GM03348 (cell line): ENCODE measurements at regions not wholly inside any gene's neighbourhood (a gene's known extent, or its start where the extent isn't known, plus 50 kb on each side); places are given as distances from the start of the nearest gene placed in this dataset.

Experiments
- DNase-seq: peaks from one replicate; pipeline ENCODE4 v3.0.0; 2012; ENCODE audit warnings: low spot score

DNA sequence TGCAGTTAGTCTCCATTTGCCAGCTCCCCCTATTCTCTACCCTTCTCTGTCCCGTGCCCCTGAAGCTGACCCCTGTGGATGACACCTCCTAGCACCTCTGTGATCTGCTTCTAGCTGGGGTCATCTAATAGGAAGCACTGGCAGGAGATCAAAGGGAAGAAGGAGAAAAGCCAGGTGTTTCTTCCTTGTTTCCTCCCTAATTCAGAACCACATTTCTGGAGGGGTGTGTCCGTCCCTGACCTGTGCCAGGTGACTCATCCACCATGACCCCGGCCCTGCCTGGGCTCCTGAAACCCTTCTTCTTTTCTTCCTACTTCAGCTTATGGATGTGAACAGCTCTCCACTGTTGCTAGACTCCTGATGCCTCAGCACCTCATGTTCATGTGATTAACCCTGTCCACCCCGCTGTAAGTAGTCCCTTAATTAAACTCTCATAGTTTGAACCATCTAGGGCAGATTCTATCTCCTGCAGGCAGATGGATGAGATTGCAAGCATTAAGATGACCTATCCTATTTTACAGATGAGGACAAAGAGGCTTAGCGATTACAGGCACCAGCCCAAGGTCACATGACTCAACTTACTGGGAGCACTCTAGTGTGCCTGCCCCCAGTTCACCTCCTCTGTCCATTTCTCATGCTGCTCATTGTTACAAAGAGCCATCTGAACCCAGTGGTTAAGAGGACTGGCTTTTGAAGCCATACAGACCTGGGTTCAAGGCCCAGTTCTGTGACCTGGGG is 770.5 kb downstream of the MED13L start:
- DNase-seq = no peak

- no peak for DNase-seq
Observed at GRCh38 chr12:115504306-115505290, 772.9 kb downstream of the MED13L start.

GRCh38 chr12:115500872-115501271 is 776.6 kb downstream of the MED13L start:
- DNase-seq = no peak

- DNase-seq = no peak
Observed at GRCh38 chr12:115495300-115495699, 782.2 kb downstream of the MED13L start.

DNA sequence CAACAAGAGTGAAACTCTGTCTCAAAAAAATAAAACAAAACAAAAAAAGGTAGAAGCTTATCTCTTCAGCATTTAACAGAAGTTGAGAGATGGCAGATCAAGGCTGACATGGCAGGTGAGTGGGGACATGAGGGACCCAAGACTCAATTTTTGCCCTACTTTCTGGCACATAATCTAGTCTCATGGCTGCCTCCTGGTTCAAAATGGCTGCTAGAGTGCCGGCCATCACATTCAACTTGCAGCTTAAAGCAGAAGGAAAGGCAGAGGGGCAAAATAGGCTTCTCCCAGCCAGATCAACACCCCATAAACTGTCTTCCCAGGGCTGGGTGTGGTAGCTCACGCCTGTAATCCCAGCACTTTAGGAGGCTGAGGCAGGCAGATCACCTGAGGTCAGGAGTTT is 784.9 kb downstream of the MED13L start:
- DNase-seq = no peak

DNA sequence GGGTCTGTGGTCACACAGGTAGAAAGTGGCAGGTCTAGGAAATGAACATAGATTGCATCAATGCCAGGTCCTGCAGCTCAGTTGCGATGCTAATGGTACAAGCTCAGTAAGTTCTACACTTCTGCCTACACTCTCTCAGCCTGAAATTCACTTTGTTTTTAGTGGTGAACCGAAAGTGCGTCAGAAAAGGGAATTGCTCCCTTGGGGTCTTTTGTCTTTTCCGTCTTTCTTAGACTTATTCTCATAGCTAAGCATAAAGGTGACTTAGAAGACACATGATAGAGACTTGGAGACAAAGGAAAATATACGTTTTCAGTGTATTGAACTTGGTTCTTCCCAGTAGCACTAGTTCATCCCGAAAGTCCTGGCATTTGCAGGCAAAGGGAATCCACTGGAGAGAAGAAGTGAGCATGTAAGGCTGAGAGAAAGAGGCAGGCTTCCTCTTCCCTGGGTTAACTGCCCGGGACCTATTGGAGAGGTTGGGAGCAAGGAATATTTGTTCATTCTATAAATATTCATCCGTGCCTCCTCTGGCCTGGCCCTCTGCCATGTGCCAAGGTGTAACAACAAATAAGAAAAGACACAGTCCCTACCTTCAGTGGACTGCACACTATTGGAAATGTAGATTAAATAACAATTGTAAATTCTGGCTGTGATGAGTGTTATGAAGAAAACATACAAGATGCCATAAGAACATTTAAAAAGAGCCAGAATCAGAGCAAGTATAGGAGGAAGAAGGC is 785.8 kb downstream of the MED13L start:
- no peak for DNase-seq

GRCh38 chr12:115489253-115489652 is 788.2 kb downstream of the MED13L start:
- DNase-seq = no peak

DNA sequence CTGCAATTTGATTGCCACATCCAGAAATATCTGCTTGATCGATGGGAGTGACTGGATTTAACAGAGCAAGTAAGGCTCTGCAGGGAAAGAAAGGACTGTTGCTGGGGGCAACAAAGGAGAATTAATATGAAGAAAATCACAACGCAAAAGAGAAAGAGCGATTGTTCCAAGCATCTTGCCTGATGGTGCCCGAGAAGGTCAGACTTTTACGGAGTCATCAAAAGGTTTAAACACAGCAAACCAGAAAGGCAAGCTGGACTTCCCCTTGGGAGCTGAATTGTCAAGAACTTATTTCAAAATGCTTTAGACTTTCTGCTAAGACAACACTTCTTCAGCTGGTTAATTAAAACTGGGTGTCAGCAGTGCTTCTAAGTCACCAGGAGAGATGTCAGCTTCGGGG is 791.5 kb downstream of the MED13L start:
- no peak for DNase-seq

- DNase-seq = no peak
Observed at GRCh38 chr12:115485503-115485902, 792.0 kb downstream of the MED13L start.

- DNase-seq = no peak
Observed at GRCh38 chr12:115482943-115483342, 794.5 kb downstream of the MED13L start.

DNA sequence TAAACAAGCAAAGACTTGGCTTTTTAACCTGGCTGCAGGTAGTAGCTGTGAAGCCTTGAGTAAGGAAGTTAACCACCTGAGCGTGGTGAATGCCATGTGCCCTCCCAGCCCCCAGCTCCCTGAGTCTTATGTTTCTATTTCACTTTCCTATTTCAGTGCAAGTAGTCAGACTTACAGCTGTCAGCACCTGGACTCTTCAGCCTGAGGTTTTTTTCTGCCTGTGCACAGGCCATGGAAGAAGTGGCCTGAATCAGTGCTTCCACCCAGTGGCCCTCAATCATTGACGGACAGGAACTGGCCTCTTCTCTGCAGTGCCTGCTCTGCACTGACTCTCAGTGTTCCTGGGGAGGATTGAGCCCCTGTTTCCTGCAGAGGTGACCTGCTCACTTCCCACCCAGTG is 796.4 kb downstream of the MED13L start:
- DNase-seq = no peak

- DNase-seq = no peak
Observed at GRCh38 chr12:115478505-115478904, 794.5 kb upstream of the TBX3 start.

GRCh38 chr12:115474539-115475353 is 790.8 kb upstream of the TBX3 start:
- no peak for DNase-seq

DNA sequence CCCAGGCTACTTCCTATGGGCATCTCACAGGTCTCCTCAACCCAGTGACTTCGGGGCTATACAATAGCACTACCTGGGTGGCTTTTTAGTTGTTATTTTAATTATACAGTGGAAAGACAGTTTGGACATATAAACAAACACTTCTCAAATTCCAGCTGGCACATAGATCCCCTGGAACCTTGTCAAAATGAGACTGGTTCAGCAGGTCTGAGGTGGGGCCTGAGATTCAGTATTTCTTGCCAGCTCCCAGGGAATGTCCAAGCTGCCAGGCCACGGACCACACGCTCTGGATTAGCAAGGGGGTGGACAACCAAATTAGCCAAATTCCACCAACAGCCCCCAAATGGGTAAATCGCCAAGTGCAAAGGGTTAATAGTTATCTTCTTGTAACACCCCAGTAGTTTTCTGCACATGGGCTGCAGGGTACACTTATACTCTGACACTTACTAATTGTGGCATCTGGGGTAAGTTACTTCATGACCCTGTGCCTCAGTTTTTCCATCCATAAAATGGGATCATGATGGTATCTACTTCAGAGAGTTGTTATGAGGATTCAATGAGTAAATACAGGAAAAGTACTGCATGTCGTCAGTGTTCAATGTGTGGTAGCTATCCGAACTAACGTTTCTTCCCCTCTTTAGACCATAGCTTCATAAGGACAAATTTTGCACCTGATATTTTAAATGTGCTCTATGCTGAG is 789.4 kb upstream of the TBX3 start:
- no peak for DNase-seq

DNA sequence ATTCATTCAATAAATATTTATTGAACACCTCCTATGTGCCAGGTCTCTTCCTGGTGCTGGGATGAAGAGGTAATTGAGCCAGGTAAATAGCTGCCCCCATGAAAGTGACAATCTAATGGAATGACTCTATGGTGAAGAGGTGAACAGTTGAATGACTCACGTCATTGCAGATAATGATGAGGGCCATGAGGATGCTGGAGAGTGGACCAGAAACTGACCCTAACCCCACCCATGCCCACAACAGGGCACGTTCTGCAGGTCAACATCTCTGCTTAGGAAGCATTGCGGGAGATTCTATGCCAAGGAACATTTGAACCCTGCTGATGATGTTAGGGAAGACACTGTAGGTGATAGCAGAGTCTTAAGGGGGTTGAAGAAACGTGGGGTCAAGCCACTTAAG is 788.9 kb upstream of the TBX3 start:
- no peak for DNase-seq

DNA sequence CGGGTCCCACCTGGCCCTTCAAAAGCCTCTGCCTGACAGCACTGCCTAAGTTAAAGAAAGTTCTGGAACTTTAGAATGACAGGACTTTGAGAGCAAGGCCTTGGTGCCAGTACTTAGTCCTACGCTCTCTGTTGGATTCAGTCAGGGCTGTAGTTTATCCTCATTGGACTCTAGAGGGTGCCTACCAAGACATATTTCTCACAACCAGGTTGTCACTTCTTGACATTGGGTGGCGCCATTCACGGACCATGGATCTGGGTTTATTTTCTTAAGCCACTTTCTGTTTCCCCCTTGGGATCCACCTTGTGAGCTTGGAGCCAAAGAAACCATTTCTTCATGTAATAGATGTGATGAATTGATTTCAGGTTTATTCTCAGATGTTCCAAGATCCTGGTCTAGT is 787.0 kb upstream of the TBX3 start:
- no peak for DNase-seq

DNA sequence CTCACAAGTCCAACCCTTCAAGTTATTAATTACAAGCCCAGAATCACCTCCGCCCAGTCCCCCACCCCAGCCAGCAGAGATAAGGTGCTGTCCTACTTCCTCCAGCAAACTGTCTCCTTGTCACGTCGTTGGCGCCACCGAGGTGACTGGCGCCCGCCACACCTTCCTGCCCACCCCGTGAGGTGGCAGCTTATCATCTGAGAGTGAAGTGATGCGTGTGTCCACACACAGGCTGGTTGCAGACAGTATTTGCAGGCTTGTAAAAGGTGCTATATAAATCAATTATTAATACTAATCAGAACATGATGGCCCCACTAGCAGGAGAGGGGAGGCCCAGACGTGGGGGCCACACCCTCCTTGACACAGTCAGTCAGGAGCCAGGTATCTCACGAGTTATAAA is 786.6 kb upstream of the TBX3 start:
- no peak for DNase-seq

DNA sequence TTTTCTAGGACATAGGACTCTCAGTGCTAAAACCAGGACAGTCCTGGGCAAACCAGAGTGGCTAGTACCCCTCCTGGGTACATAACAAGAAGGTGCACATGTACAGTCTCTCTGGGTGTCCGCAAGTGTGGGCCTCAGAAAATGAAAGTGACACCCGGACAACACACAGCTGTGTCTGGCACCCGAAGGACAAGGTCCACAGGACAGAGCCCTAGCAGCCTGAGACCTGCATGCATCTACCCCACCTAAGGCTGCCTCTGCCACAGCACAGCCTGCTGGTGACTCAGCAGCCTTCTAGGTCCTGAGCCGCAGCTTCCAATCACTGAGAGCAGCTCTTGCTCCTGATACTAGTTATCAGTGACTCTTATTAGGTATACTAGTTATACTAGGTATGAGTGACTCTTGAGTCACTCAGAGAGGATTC is 784.1 kb upstream of the TBX3 start:
- no peak for DNase-seq

- DNase-seq = no peak
Observed at GRCh38 chr12:115467531-115467930, 783.6 kb upstream of the TBX3 start.

DNA sequence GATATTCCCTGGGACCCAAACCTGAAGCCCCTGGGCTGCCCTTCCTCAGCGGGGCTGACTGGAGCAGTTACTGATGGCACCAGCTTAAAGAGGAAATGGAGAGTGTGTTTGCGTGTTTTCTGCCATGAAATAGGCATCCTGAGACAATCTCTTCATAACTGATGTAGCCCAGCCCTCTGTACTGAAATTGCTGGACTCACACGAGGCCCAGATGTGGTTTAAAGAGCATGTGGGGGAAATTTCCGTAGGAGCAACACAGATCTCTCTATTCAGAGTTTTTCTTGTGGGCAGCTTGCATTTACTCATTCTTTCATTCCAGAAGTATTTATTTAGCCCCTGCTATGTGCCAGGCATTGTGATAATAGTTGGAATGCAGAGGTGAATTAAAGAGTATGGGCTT is 782.1 kb upstream of the TBX3 start:
- no peak for DNase-seq

- no peak for DNase-seq
Observed at GRCh38 chr12:115464661-115465060, 780.7 kb upstream of the TBX3 start.
